NCI-H2196 (cell line): ENCODE measurements at regions not wholly inside any gene's neighbourhood (a gene's known extent, or its start where the extent isn't known, plus 50 kb on each side); places are given as distances from the start of the nearest gene placed in this dataset.

Experiments used
- DNase-seq: peaks from one replicate; lab custom pipeline; 2025; ENCODE audit not compliant: unreplicated experiment; lab: John Stamatoyannopoulos, UW

DNA sequence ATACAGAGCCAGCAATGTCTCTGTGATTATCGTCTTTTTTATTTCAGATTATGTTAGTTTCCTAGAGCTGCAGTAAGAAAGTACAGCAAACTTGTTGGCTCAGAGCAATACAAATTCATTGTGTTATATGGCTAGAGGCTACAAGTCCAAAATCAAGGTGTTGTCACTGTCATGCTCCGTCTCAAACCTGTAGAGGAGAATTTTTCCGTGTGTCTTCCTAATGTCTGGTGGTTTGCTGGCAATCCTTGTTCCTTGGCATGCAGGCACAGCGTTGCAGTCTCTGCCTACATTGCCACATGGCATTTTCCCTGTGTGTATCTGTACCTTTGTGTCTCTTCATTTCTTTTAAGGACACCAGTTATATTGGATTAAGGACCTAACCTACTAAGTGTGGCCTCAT, 244.4 kb downstream of the LRRIQ3 start:
- DNase-seq: no peak

GRCh38 chr1:73953186-73953585, 244.8 kb downstream of the LRRIQ3 start:
- DNase-seq: no peak

GRCh38 chr1:73948055-73948454, 249.9 kb downstream of the LRRIQ3 start:
- DNase-seq: no peak

DNA sequence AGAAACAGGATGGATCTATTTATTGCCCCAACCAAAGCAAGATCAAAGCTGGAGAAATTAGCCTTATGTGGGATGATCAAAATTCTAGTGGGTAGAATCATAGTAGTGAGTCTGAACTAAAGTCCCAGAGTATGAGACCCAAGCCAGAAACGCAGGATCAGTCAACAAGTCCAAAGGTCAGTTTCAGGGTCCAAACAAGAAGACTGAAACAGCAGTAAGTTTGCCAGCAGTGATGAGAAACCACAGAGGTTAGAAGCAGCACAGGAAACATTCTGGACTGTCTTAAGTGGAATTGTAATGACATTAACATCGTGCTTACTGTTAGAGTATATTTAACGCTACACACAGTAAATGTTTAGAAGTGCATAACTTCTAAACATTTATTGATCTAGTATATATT, 251.0 kb downstream of the LRRIQ3 start:
- DNase-seq: no peak

GRCh38 chr1:73943270-73943669, 254.7 kb downstream of the LRRIQ3 start:
- DNase-seq: no peak

DNA sequence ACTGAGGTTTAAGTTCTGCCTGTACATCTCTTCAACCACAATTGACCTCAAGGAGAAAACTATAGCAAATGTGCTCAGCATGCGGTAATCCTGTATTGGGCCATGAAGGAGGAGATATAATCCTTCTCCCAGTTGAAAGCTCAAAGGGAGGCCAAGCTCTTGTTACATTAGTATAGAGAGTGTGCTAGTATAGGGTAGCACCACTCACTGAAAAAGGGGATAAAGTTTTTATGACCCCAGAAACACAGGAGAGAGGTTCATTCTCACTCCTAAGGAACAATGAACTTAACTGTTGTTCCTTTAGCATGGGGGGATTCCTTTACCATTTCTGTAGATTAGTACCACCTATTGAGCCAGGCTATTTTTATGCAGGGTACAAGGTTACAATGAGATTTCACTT, 267.7 kb downstream of the LRRIQ3 start:
- no peak for DNase-seq

DNA sequence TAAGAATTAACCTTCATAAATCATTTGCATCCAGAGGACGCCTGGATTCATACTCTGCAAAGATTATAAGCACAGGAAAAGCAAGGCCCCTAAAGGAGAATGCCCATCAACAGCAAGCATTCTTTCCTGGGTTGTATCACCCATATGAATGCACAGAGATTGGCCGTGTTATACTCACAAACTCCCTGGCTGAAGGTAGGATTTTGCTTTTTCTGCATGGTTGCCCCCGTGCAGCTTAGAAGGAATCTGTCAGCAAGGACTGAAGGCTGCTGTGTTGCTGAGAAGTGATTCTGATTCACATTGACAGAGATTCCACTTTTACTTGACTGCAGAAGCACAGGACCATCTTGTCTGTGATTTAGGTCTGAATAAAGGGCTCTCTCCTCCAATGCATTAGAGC, 283.0 kb downstream of the LRRIQ3 start:
- DNase-seq: no peak

- DNase-seq: no peak
Observed at GRCh38 chr1:73913025-73913424, 285.0 kb downstream of the LRRIQ3 start.

- DNase-seq: no peak
Observed at GRCh38 chr1:73911849-73912248, 286.1 kb downstream of the LRRIQ3 start.

DNA sequence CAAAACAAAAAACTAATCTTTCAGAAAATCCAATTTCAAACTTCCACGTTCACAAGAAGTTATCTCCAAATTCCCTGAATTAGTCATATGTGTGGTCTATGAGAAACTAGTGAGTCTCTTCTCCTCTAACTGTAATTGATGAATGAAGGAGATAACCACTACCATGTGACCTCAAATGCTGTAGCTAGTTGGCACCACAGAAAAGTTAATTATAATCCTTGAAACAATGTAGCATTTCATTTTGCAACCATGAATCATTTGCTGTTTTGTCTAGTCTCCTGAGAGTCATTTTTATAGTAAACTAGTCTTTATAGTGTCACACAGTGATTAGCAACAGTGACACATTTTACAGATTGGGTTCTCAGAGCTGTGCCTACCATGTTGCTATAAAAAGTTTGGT, 287.5 kb downstream of the LRRIQ3 start:
- no peak for DNase-seq

DNA sequence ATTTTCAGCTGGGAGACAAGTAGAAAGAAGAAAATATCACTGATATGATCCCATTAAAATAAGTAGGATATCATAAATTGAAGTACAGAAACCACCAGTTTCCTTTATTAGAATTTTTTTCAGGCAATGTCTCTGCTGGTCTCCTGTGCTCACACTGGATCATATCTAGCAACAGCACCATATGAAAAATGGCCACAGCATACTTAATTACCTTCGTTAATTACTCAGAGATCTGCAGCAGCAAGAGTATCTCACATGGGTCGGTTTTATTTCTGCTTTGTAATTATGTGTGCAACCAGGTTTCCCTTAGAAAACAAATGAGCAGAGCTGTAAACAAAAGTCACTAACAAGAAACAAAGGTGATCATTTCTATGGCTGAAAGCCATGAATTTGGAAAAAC, 287.9 kb downstream of the LRRIQ3 start:
- DNase-seq: no peak

- no peak for DNase-seq
Observed at GRCh38 chr1:73909043-73909562, 288.9 kb downstream of the LRRIQ3 start.

DNA sequence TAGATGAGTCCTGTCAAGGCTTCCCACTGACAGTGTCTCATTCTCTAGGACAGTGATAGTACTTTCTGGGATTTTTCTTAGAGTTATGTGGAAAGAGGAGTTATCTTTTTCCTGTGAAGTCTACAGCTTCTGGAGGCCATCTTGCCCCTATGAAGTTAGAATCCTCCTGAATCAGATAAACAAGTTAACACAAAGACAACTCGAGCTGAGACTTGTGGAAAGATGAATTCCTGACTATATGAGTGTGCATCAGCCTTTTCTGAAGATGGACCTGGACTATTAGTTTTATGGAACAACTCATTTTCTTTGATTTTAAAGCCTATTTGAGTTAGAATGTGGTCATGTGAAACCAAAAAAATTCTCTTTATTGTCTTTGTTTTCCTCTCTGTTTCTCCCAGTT, 290.9 kb downstream of the LRRIQ3 start:
- no peak for DNase-seq

DNA sequence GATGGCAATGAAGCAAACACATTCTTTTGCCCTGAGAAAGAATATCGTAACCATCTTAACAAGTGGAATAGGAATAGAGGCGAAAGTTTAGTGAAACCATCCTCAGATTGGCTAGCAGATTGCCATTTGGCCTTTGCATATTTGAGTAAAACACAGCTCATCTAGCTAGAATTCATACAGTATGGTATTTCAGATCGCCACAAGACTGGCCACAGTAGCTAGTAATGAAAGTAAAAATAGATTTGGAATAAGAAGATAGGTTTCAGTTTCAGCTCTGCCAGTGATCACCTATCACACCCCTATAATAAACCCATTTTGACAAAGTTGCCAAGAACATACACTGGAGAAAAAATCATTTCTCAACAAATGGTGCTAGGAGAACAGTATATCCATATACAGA, 294.9 kb downstream of the LRRIQ3 start:
- no peak for DNase-seq

DNA sequence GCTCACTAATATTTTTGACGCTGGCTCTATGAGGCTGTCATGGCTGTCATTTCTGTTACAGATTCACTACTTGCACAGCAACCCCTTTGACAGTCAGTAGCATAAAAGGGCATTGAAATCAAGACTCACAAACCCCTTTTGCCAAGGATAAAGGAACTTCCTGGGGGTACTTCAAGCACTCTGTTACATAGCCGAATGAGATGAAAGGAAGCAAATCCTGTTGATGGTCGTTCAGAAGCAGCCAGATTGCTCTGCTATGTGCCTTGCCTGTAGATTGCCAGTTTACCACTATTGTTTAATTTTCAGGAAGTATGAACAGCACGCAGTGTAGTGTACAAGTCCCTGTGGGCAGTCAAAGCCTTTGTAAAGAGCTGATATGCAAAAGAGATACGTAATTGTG, 296.2 kb downstream of the LRRIQ3 start:
- DNase-seq: no peak

- DNase-seq: no peak
Observed at GRCh38 chr1:73899311-73899710, 298.7 kb downstream of the LRRIQ3 start.

GRCh38 chr1:73898540-73898939, 299.4 kb downstream of the LRRIQ3 start:
- no peak for DNase-seq

DNA sequence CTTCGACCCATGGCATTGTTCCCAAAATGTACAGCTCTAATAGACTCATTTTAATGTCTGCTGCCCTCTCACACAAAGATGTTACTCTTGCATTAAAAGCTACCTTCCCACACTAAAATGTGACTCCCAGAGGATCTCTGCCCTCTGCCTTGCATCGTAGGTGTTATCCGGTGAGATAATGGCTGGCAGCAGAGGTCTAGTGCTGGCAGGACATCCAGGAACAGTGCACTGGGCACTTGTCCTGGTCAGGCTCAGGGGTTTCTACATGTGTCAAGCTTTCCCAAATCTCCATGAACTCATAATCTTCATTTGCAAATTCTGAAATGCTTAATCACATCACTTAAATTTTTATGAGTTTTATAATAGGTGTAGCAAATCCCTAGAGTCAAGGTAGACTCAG, 310.6 kb downstream of the LRRIQ3 start:
- DNase-seq: no peak

DNA sequence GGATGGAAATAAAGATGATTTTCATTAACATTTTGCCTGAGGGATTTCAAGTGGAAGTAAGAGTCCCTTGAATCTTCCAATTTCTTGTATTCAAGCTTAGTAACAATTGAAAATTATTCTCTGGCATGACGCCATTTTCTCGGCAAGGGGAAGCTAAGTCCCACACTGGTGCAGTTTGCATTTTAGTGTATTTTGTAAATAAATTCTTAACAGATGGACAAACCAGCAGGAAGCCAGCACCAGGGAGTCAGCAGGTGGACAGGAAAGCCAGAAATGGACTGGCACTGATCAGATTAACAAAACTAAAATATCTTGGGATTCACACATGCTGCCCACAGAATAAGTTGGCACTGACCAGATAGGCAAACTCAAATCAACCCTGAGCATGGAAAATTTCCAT, 311.3 kb downstream of the LRRIQ3 start:
- DNase-seq: no peak

DNA sequence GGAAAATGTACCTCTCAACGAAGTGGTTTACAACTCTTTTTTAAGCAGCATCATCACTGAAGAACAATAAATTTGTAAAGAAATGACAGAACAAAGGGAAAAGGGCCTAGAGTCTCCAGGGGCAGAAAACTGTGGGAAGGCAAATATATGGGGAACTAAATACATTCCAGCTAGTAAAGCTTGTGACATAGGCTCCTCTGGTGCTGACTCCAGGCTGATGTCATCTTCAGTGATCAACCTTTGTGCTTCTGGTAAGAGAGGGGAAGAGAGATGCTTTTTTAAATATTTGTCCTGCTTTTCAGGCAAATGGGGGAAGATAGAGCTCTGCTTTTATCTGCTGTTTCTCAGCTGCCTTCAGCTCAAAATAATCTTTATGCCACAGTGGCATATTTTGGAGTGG, 323.2 kb downstream of the LRRIQ3 start:
- no peak for DNase-seq

DNA sequence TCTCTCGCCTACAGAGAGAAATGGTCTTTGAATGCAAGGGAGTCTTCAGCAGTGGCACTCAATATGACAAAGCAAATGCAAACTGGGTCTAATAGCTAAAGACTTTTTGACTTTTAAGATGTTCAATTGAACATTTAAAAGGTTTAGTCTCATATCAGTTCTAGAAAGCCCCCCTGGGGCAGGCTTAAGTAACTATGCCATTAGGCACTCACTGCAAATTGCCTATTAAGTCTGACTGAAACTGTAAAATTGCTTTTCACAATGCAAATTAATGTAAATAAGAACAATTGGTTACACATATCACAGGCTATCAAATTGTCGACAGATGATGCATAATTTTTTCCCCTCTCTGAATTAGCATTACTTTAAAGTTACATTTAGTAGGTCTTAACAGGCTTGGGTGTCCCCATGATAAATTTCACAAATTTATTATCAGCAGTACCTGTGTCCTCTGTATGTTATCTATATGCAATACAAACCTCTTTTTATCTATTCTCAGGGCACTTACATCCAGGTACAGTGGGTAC, 329.1 kb downstream of the LRRIQ3 start:
- no peak for DNase-seq

- DNase-seq: no peak
Observed at GRCh38 chr1:73862355-73862754, 335.6 kb downstream of the LRRIQ3 start.

GRCh38 chr1:73860421-73860950, 337.5 kb downstream of the LRRIQ3 start:
- no peak for DNase-seq
